A549 (cell line): ENCODE measurements at regions not wholly inside any gene's neighbourhood (a gene's known extent, or its start where the extent isn't known, plus 50 kb on each side); places are given as distances from the start of the nearest gene placed in this dataset.

Experiments
- CBX2 ChIP-seq: fragments of 200-600 bp; sonication (generic); IDR thresholded peaks from 2 replicates; pipeline ENCODE4 v1.6.1; 2016; ENCODE audit warnings: low read depth, mild to moderate bottlenecking, borderline replicate concordance
- EHF ChIP-seq: fragments of 250-450 bp; sonication (Bioruptor Pico); IDR thresholded peaks from 2 replicates; pipeline ENCODE4 v1.5.0; 2020; ENCODE audit warnings: mild to moderate bottlenecking
- EP300 ChIP-seq, 2 experiments: fragments of >200 bp; sonication (Bioruptor Twin); formaldehyde crosslinking; IDR thresholded peaks; 2 replicates in 1 of 2; 3 replicates in 1 of 2; pipeline ENCODE4 v1.6.1; 2016 to 2017
- ESRRA ChIP-seq: fragments of 150-350 bp; IDR thresholded peaks from 2 replicates; pipeline ENCODE4 v1.6.1; 2014; ENCODE audit warnings: mild to moderate bottlenecking, low read length, borderline replicate concordance
- JUN ChIP-seq, 2 experiments: fragments of >200 bp; sonication (Bioruptor Twin); formaldehyde crosslinking; IDR thresholded peaks; 2 replicates in 1 of 2; 3 replicates in 1 of 2; pipeline ENCODE4 v1.6.1; 2016 to 2017
- MYC ChIP-seq: IDR thresholded peaks from 2 replicates; pipeline ENCODE4 v1.6.1; 2012; ENCODE audit warnings: mild to moderate bottlenecking, inconsistent platforms, low read length, improper control_type of control experiment, borderline replicate concordance
- PHF8 ChIP-seq: fragments of 200-600 bp; sonication (generic); IDR thresholded peaks from 2 replicates; pipeline ENCODE4 v1.6.1; 2016; ENCODE audit warnings: low read depth, mild to moderate bottlenecking, antibody characterized with exemption, moderate library complexity, borderline replicate concordance
- POLR2A ChIP-seq: IDR thresholded peaks from 2 replicates; pipeline ENCODE4 v1.6.1; 2012; ENCODE audit warnings: mild to moderate bottlenecking, low read length
- RAD21 ChIP-seq, 2 experiments: fragments of >200 bp in 1 of 2; sonication (Bioruptor Twin) in 1 of 2; formaldehyde crosslinking in 1 of 2; IDR thresholded peaks in 1 of 2; conservative IDR thresholded peaks in 1 of 2; 2 replicates in 1 of 2; 3 replicates in 1 of 2; pipeline ENCODE4 v1.6.1; 2012 to 2018; ENCODE audit warnings: inconsistent platforms in 1 of 2
- RCOR1 ChIP-seq: fragments of 150-350 bp; IDR thresholded peaks from 2 replicates; pipeline ENCODE4 v1.6.1; 2014; ENCODE audit warnings: antibody characterized with exemption, low read length, low read depth
- TF ChIP-seq, protein P1 (sequence below): fragments of >200 bp; sonication (Bioruptor Twin); formaldehyde crosslinking; IDR thresholded peaks from 3 replicates; pipeline ENCODE4 v1.5.1; 2016
- TF ChIP-seq, protein P2 (sequence below): fragments of 450-650 bp; IDR thresholded peaks from 2 replicates; pipeline ENCODE4 v1.6.1; 2014; ENCODE audit warnings: antibody characterized with exemption
- TF ChIP-seq, protein P3 (sequence below): fragments of 200-600 bp; sonication (generic); IDR thresholded peaks from 2 replicates; pipeline ENCODE4 v1.6.1; 2016; ENCODE audit warnings: antibody characterized with exemption, mild to moderate bottlenecking, moderate library complexity

DNA sequence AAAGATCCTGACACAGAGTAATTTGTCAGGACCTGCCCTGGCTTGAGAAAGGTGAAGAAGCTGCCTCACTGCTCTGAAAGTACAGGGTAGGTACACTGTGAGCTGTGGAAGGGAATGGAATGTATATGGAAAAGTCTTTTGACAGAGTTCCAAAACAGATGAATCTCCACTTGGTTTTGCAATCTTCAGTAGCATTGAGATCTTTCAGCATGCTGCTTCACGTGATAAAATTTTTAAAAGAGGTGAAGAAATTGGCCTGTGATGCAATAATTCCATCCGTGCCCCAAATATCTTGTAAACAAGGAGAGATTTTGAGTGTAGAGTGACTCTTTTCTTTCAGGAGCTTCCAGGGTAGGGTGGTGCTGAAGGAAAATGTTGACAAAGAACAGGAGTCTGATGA, 123.1 kb downstream of the OSR1 start:
- TF ChIP-seq, protein P1, sequence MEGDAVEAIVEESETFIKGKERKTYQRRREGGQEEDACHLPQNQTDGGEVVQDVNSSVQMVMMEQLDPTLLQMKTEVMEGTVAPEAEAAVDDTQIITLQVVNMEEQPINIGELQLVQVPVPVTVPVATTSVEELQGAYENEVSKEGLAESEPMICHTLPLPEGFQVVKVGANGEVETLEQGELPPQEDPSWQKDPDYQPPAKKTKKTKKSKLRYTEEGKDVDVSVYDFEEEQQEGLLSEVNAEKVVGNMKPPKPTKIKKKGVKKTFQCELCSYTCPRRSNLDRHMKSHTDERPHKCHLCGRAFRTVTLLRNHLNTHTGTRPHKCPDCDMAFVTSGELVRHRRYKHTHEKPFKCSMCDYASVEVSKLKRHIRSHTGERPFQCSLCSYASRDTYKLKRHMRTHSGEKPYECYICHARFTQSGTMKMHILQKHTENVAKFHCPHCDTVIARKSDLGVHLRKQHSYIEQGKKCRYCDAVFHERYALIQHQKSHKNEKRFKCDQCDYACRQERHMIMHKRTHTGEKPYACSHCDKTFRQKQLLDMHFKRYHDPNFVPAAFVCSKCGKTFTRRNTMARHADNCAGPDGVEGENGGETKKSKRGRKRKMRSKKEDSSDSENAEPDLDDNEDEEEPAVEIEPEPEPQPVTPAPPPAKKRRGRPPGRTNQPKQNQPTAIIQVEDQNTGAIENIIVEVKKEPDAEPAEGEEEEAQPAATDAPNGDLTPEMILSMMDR: no peak
- TF ChIP-seq, protein P2, sequence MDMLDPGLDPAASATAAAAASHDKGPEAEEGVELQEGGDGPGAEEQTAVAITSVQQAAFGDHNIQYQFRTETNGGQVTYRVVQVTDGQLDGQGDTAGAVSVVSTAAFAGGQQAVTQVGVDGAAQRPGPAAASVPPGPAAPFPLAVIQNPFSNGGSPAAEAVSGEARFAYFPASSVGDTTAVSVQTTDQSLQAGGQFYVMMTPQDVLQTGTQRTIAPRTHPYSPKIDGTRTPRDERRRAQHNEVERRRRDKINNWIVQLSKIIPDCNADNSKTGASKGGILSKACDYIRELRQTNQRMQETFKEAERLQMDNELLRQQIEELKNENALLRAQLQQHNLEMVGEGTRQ: no peak
- TF ChIP-seq RAD21 (conservative IDR thresholded peaks at IDR 0.05 in 1 of 2, IDR thresholded peaks at IDR 0.05 in 1 of 2) (no peak; a peak in 1 of 5 replicates), RCOR1 (no peak), POLR2A (no peak), CBX2 (no peak), MYC (no peak), ESRRA (no peak), EHF (CRISPR knock-in tag) (no peak), EP300 (IDR thresholded peaks at IDR 0.05) (peak in 1 of 2 experiments; percentile 16; a peak in 1 of 5 replicates), JUN (IDR thresholded peaks at IDR 0.05) (no peak), PHF8 (no peak)
- TF ChIP-seq, protein P3, sequence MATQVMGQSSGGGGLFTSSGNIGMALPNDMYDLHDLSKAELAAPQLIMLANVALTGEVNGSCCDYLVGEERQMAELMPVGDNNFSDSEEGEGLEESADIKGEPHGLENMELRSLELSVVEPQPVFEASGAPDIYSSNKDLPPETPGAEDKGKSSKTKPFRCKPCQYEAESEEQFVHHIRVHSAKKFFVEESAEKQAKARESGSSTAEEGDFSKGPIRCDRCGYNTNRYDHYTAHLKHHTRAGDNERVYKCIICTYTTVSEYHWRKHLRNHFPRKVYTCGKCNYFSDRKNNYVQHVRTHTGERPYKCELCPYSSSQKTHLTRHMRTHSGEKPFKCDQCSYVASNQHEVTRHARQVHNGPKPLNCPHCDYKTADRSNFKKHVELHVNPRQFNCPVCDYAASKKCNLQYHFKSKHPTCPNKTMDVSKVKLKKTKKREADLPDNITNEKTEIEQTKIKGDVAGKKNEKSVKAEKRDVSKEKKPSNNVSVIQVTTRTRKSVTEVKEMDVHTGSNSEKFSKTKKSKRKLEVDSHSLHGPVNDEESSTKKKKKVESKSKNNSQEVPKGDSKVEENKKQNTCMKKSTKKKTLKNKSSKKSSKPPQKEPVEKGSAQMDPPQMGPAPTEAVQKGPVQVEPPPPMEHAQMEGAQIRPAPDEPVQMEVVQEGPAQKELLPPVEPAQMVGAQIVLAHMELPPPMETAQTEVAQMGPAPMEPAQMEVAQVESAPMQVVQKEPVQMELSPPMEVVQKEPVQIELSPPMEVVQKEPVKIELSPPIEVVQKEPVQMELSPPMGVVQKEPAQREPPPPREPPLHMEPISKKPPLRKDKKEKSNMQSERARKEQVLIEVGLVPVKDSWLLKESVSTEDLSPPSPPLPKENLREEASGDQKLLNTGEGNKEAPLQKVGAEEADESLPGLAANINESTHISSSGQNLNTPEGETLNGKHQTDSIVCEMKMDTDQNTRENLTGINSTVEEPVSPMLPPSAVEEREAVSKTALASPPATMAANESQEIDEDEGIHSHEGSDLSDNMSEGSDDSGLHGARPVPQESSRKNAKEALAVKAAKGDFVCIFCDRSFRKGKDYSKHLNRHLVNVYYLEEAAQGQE: no peak
